DOHH2 (cell line): ENCODE measurements at regions not wholly inside any gene's neighbourhood (a gene's known extent, or its start where the extent isn't known, plus 50 kb on each side); places are given as distances from the start of the nearest gene placed in this dataset.

Experiments used
- CTCF ChIP-seq: fragments of 200-600 bp; sonication (generic); IDR thresholded peaks from one replicate; pipeline ENCODE4 v1.5.1; 2014; ENCODE audit warnings: antibody characterized with exemption, mild to moderate bottlenecking, low read depth, low read length; ENCODE audit not compliant: poor library complexity, severe bottlenecking
- EZH2phosphoT487 ChIP-seq: fragments of 200-600 bp; sonication (generic); IDR thresholded peaks from 2 replicates; pipeline ENCODE4 v1.6.1; 2017; ENCODE audit warnings: borderline replicate concordance, mild to moderate bottlenecking, antibody characterized with exemption, low read length, moderate library complexity, mixed read lengths

DNA sequence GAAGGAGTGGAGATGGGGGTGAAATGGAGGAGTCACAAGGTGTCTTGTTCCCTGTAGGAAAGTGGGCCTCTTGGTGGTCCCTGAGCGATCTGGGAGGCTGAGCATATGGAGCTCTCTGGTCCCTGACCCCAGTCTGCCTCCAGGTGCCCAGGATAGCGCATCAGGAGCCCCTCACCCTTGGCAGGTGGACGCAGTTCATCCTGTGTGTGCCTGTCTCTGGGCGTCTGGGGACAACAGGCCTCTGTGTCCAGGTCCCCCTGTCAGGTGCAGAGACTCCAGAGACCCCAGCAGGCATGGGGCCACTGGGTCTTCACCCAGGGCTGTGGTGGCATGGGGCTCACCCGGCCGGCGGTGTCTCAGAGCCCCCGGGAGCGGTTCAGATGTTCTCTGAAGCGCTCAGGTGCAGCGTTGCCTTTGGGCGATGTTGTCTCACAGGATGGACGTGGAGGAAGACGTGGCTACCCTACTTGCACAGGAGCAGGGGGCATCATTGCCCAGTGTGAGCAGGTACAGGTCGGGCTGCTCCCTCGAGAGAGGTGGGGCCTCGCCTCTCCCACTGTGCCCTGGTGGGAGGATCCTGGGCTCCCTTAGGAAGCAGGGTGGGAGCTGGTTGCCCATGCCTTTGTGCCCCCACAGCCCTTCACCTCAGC is 58.1 kb upstream of the TPM4 start:
- TF ChIP-seq CTCF (no peak), EZH2phosphoT487 (no peak)
